Tibial nerve (tissue), 3 donors: ENCODE measurements at regions not wholly inside any gene's neighbourhood (a gene's known extent, or its start where the extent isn't known, plus 50 kb on each side); places are given as distances from the start of the nearest gene placed in this dataset.

Source experiments
- POLR2A ChIP-seq, 2 donors: fragments of 450-650 bp; IDR thresholded peaks; one replicate each; pipeline ENCODE4 v1.6.1; 2017; ENCODE audit warnings: antibody characterized with exemption in 2 of 2, mild to moderate bottlenecking in 2 of 2, moderate library complexity in 2 of 2
- TF ChIP-seq, protein P1 (sequence below), 5 experiments: fragments of 200-600 bp in 3 of 5; fragments of 450-650 bp in 2 of 5; sonication (generic) in 3 of 5; IDR thresholded peaks; one replicate each; pipeline ENCODE4 v1.5.1; 2016 to 2019; ENCODE audit warnings: antibody characterized with exemption in 5 of 5, mild to moderate bottlenecking in 3 of 5, moderate library complexity in 2 of 5

GRCh38 chrX:67289055-67289499 lies 254.7 kb upstream of the AR start:
- TF ChIP-seq, protein P1, sequence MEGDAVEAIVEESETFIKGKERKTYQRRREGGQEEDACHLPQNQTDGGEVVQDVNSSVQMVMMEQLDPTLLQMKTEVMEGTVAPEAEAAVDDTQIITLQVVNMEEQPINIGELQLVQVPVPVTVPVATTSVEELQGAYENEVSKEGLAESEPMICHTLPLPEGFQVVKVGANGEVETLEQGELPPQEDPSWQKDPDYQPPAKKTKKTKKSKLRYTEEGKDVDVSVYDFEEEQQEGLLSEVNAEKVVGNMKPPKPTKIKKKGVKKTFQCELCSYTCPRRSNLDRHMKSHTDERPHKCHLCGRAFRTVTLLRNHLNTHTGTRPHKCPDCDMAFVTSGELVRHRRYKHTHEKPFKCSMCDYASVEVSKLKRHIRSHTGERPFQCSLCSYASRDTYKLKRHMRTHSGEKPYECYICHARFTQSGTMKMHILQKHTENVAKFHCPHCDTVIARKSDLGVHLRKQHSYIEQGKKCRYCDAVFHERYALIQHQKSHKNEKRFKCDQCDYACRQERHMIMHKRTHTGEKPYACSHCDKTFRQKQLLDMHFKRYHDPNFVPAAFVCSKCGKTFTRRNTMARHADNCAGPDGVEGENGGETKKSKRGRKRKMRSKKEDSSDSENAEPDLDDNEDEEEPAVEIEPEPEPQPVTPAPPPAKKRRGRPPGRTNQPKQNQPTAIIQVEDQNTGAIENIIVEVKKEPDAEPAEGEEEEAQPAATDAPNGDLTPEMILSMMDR (IDR thresholded peaks at IDR 0.05), result no peak
- no peak for TF ChIP-seq POLR2A (IDR thresholded peaks at IDR 0.05)
